Upper lobe of left lung (tissue), 4 donors: ENCODE measurements at regions not wholly inside any gene's neighbourhood (a gene's known extent, or its start where the extent isn't known, plus 50 kb on each side); places are given as distances from the start of the nearest gene placed in this dataset.

Source experiments
- POLR2A ChIP-seq, 4 donors: fragments of 450-650 bp; IDR thresholded peaks; one replicate each; pipeline ENCODE4 v1.5.1; 2016 to 2017; ENCODE audit warnings: antibody characterized with exemption in 4 of 4, mild to moderate bottlenecking in 2 of 4
- TF ChIP-seq, protein P1 (sequence below), 6 experiments: fragments of 450-650 bp in 4 of 6; fragments of 200-600 bp in 2 of 6; sonication (generic) in 2 of 6; IDR thresholded peaks; one replicate each; pipeline ENCODE4 v1.5.1; 2016 to 2019; ENCODE audit warnings: antibody characterized with exemption in 6 of 6

DNA sequence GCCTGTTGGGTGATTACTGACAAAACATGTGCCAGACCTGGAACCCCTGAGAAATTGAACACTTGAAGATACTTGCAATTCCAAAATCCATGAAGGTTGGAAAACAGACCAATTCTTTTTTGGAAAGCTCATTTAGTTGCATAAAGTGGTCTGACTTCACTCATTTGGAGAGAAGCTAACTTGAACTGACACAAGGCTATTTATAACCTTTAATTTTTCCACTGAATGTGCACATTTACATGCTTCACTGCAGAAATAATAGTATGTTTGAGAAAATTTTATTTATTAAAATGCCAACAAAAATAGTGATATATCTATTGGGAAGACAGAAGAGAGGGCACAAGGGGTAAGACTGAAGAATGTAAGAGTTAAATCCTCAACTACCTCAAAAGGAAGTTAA is 92.1 kb downstream of the MOBP start:
- TF ChIP-seq, protein P1, sequence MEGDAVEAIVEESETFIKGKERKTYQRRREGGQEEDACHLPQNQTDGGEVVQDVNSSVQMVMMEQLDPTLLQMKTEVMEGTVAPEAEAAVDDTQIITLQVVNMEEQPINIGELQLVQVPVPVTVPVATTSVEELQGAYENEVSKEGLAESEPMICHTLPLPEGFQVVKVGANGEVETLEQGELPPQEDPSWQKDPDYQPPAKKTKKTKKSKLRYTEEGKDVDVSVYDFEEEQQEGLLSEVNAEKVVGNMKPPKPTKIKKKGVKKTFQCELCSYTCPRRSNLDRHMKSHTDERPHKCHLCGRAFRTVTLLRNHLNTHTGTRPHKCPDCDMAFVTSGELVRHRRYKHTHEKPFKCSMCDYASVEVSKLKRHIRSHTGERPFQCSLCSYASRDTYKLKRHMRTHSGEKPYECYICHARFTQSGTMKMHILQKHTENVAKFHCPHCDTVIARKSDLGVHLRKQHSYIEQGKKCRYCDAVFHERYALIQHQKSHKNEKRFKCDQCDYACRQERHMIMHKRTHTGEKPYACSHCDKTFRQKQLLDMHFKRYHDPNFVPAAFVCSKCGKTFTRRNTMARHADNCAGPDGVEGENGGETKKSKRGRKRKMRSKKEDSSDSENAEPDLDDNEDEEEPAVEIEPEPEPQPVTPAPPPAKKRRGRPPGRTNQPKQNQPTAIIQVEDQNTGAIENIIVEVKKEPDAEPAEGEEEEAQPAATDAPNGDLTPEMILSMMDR (IDR thresholded peaks at IDR 0.05) = no peak
- no peak for TF ChIP-seq POLR2A (IDR thresholded peaks at IDR 0.05)
